ENCODE measurements at regions not wholly inside any gene's neighbourhood (a gene's known extent, or its start where the extent isn't known, plus 50 kb on each side); places are given as distances from the start of the nearest gene placed in this dataset.

GRCh38 chr5:164627021-164627420 is 1121.6 kb downstream of the MAT2B start:
- ChIA-PET CTCF (no interaction called here), POLR2A (no interaction called here)
- TF ChIP-seq SOX15 (CRISPR knock-in tag; IDR thresholded peaks at IDR 0.05) (no peak), CTCF (IDR thresholded peaks at IDR 0.05) (no peak), HMGA2 (CRISPR knock-in tag; IDR thresholded peaks at IDR 0.05) (no peak), NR1H2 (CRISPR knock-in tag; IDR thresholded peaks at IDR 0.05) (no peak), E2F4 (CRISPR knock-in tag; IDR thresholded peaks at IDR 0.05; ENCODE audit: borderline replicate concordance, low read depth) (no peak)
- H3K4me3 Mint-ChIP-seq, result no peak overlapping the region
- H3K27me3 Mint-ChIP-seq (ENCODE audit: low read depth), result no peaks in the 10 kb centered on the region
- H3K4me1 Mint-ChIP-seq, result no peaks in the 10 kb centered on the region
- no peak overlapping the region for H3K27ac Mint-ChIP-seq
- no peaks in the 10 kb centered on the region; the same call in 1 of the 2 replicates for H3K36me3 Mint-ChIP-seq
- no peak for ATAC-seq
- peaks cover 7% of the 10 kb centered on the region for H3K9me3 Mint-ChIP-seq
- DNase-seq (ENCODE audit: low spot score), result no peak

- H3K27ac Mint-ChIP-seq, result no peak overlapping the region
- no peak for TF ChIP-seq IRF2 (CRISPR knock-in tag; IDR thresholded peaks at IDR 0.05; ENCODE audit: borderline replicate concordance, low read depth)
- TF ChIP-seq CTCF (IDR thresholded peaks at IDR 0.05), result no peak
- TF ChIP-seq FOXK1 (CRISPR knock-in tag; IDR thresholded peaks at IDR 0.05), result no peak
- no peak for TF ChIP-seq ATF6 (CRISPR knock-in tag; IDR thresholded peaks at IDR 0.05)
- no peak for TF ChIP-seq ETV6 (CRISPR knock-in tag; IDR thresholded peaks at IDR 0.05)
- TF ChIP-seq GRHL2 (CRISPR knock-in tag; IDR thresholded peaks at IDR 0.05; ENCODE audit: insufficient replicate concordance, severe bottlenecking), result no peak
- TF ChIP-seq TEAD1 (CRISPR knock-in tag; IDR thresholded peaks at IDR 0.05), result no peak
- no peak for TF ChIP-seq ZBTB43 (CRISPR knock-in tag; IDR thresholded peaks at IDR 0.05)
- TF ChIP-seq ZNF425 (CRISPR knock-in tag; conservative IDR thresholded peaks at IDR 0.05), result no peak
- peaks cover 7% of the 10 kb centered on the region for H3K4me1 Mint-ChIP-seq
- ATAC-seq (no peak), DNase-seq (ENCODE audit: low spot score) (no peak)
- H3K36me3 Mint-ChIP-seq, result no peaks in the 10 kb centered on the region
- POLR2A ChIA-PET, result no interaction called here
- no peak overlapping the region for H3K4me3 Mint-ChIP-seq
- no peaks in the 10 kb centered on the region for H3K27me3 Mint-ChIP-seq (ENCODE audit: low read depth)
- CTCF ChIA-PET, result no interaction called here
- no peaks in the 10 kb centered on the region for H3K9me3 Mint-ChIP-seq
Measured at GRCh38 chr5:164636456-164636855, 1131.0 kb downstream of the MAT2B start.
